DND-41 (cell line): ENCODE measurements at regions not wholly inside any gene's neighbourhood (a gene's known extent, or its start where the extent isn't known, plus 50 kb on each side); places are given as distances from the start of the nearest gene placed in this dataset.

Source experiments
- ATAC-seq: fragments of 200-7000 bp; cut with Tn5 transposase; 3 replicates; pipeline ENCODE4 v1.9.1; 2021; ENCODE audit warnings: low read depth; ENCODE audit not compliant: insufficient read depth
- DNase-seq: peaks from one replicate; pipeline ENCODE4 v3.0.0-alpha.2; 2020
- H2AFZ ChIP-seq: 2 replicates; pipeline ENCODE4 v1.6.0; 2012; ENCODE audit warnings: low read depth, low read length
- H3K27ac ChIP-seq: 2 replicates; pipeline ENCODE4 v1.5.1; 2012; ENCODE audit warnings: low read length, inconsistent platforms
- H3K27me3 ChIP-seq: fragments of 200-600 bp; sonication (generic); 2 replicates; pipeline ENCODE4 v1.6.0; 2012; ENCODE audit warnings: low read length, mild to moderate bottlenecking, inconsistent platforms; ENCODE audit not compliant: insufficient read depth, poor library complexity
- H3K36me3 ChIP-seq: 2 replicates; pipeline ENCODE4 v1.5.1; 2012; ENCODE audit warnings: low read length, inconsistent platforms; ENCODE audit not compliant: insufficient read depth
- H3K4me1 ChIP-seq: 2 replicates; pipeline ENCODE4 v1.5.1; 2012; ENCODE audit warnings: mild to moderate bottlenecking, low read length; ENCODE audit not compliant: insufficient read depth
- H3K4me2 ChIP-seq: 2 replicates; pipeline ENCODE4 v1.6.0; 2012; ENCODE audit warnings: mild to moderate bottlenecking, moderate library complexity, low read length, inconsistent platforms; ENCODE audit not compliant: insufficient read depth
- H3K4me3 ChIP-seq, 2 experiments: fragments of 200-600 bp in 1 of 2; shearing (Covaris generic) in 1 of 2; 2 replicates each; pipeline ENCODE4 v1.5.1; 2012 to 2016; ENCODE audit warnings: inconsistent platforms in 2 of 2, low read length in 2 of 2, mild to moderate bottlenecking in 2 of 2, low read depth in 1 of 2, moderate library complexity in 1 of 2
- H3K79me2 ChIP-seq: 2 replicates; pipeline ENCODE4 v1.6.0; 2012; ENCODE audit warnings: low read length, inconsistent platforms; ENCODE audit not compliant: insufficient read depth
- H3K9ac ChIP-seq: 2 replicates; pipeline ENCODE4 v1.6.0; 2012; ENCODE audit warnings: low read depth, mild to moderate bottlenecking, inconsistent platforms, low read length, moderate library complexity
- H3K9me3 ChIP-seq: 2 replicates; pipeline ENCODE4 v1.5.1; 2012; ENCODE audit warnings: low read length, moderate library complexity, mild to moderate bottlenecking, inconsistent platforms; ENCODE audit not compliant: insufficient read depth, severe bottlenecking
- H4K20me1 ChIP-seq: 2 replicates; pipeline ENCODE4 v1.6.0; 2012; ENCODE audit warnings: low read length; ENCODE audit not compliant: insufficient read depth
- CTCF ChIP-seq: IDR thresholded peaks from 2 replicates; pipeline ENCODE4 v1.5.1; 2012; ENCODE audit warnings: borderline replicate concordance, low read length, moderate library complexity, mild to moderate bottlenecking; ENCODE audit not compliant: poor library complexity, severe bottlenecking; ENCODE audit errors: extremely low read depth
- EZH2 ChIP-seq: IDR thresholded peaks from 3 replicates; pipeline ENCODE4 v1.6.1; 2012; ENCODE audit warnings: borderline replicate concordance, low read depth, mild to moderate bottlenecking, moderate library complexity, low read length, inconsistent platforms; ENCODE audit not compliant: severe bottlenecking

- Histone ChIP-seq H4K20me1 (no peaks in the 10 kb centered on the region), H2AFZ (no peak overlapping the region), H3K27me3 (no peaks in the 10 kb centered on the region), H3K9ac (no peak overlapping the region), H3K9me3 (no peaks in the 10 kb centered on the region), H3K4me1 (no peaks in the 10 kb centered on the region), H3K36me3 (no peaks in the 10 kb centered on the region), H3K79me2 (no peaks in the 10 kb centered on the region), H3K4me2 (no peak overlapping the region), H3K27ac (no peak overlapping the region), H3K4me3 (no peak overlapping the region)
- TF ChIP-seq EZH2, result no peak
- ATAC-seq (no peak), DNase-seq (no peak)
These were observed 347.7 kb upstream of the ATP11B start for GRCh38 chr3:182445576-182445975.

- H3K4me1 ChIP-seq, result no peaks in the 10 kb centered on the region
- no peaks in the 10 kb centered on the region for H3K9me3 ChIP-seq
- no peaks in the 10 kb centered on the region for H3K79me2 ChIP-seq
- H3K27me3 ChIP-seq, result peaks cover 4% of the 10 kb centered on the region
- DNase-seq (no peak), ATAC-seq (no peak)
- H3K36me3 ChIP-seq, result no peaks in the 10 kb centered on the region
- no peak overlapping the region for H3K4me2 ChIP-seq
- H3K9ac ChIP-seq, result no peak overlapping the region
- no peak overlapping the region for H2AFZ ChIP-seq
- no peak overlapping the region for H3K27ac ChIP-seq
- H4K20me1 ChIP-seq, result no peaks in the 10 kb centered on the region
- H3K4me3 ChIP-seq, result no peak overlapping the region
- no peak for TF ChIP-seq EZH2
- TF ChIP-seq CTCF, result no peak
These were observed 342.1 kb upstream of the ATP11B start for GRCh38 chr3:182450942-182451787.

GRCh38 chr3:182451871-182452270 lies 341.4 kb upstream of the ATP11B start:
- Histone ChIP-seq H3K79me2 (no peaks in the 10 kb centered on the region), H3K27me3 (peaks cover 4% of the 10 kb centered on the region), H3K9ac (no peak overlapping the region), H3K4me3 (no peak overlapping the region), H3K27ac (no peak overlapping the region), H3K36me3 (no peaks in the 10 kb centered on the region), H4K20me1 (no peaks in the 10 kb centered on the region), H3K4me1 (no peaks in the 10 kb centered on the region), H3K4me2 (no peak overlapping the region), H2AFZ (no peak overlapping the region), H3K9me3 (no peaks in the 10 kb centered on the region)
- DNase-seq, result no peak
- ATAC-seq, result no peak
- TF ChIP-seq EZH2 (no peak), CTCF (no peak)

- Histone ChIP-seq H3K4me1 (no peaks in the 10 kb centered on the region), H3K79me2 (no peaks in the 10 kb centered on the region), H3K4me3 (no peak overlapping the region), H4K20me1 (no peaks in the 10 kb centered on the region), H3K9ac (no peak overlapping the region), H3K4me2 (no peak overlapping the region), H3K27ac (no peak overlapping the region), H3K9me3 (no peaks in the 10 kb centered on the region), H2AFZ (no peak overlapping the region), H3K27me3 (peaks cover 4% of the 10 kb centered on the region), H3K36me3 (no peaks in the 10 kb centered on the region)
- TF ChIP-seq EZH2 (no peak), CTCF (no peak)
- DNase-seq (no peak), ATAC-seq (no peak)
These were observed 338.3 kb upstream of the ATP11B start for GRCh38 chr3:182455011-182455410.
